GM03348 (cell line): ENCODE measurements at regions not wholly inside any gene's neighbourhood (a gene's known extent, or its start where the extent isn't known, plus 50 kb on each side); places are given as distances from the start of the nearest gene placed in this dataset.
"Not testable (repeated sequence)": the region's sequence is repeated elsewhere in the genome, so short reads cannot be mapped to it uniquely, and the experiment has no call there.

Experiments used
- DNase-seq: peaks from one replicate; pipeline ENCODE4 v3.0.0; 2012; ENCODE audit warnings: low spot score

GRCh38 chr1:203998571-203998970 is 74.3 kb upstream of the SOX13 start:
- not testable (repeated sequence) for DNase-seq

- DNase-seq, result no peak
Measured at GRCh38 chr1:203999618-204000017, 73.3 kb upstream of the SOX13 start.

GRCh38 chr1:204001166-204001901 is 71.6 kb upstream of the SOX13 start:
- DNase-seq, result no peak

GRCh38 chr1:204002614-204003013 is 70.3 kb upstream of the SOX13 start:
- DNase-seq, result no peak

- no peak for DNase-seq
Measured at GRCh38 chr1:204003536-204003935, 69.4 kb upstream of the SOX13 start.

GRCh38 chr1:204011426-204011825 is 61.5 kb upstream of the SOX13 start:
- no peak for DNase-seq

GRCh38 chr1:204013052-204013451 is 59.9 kb upstream of the SOX13 start:
- no peak for DNase-seq

- no peak for DNase-seq
Measured at GRCh38 chr1:204014336-204014735, 58.6 kb upstream of the SOX13 start.

- DNase-seq, result not testable (repeated sequence)
Measured at GRCh38 chr1:204014961-204015360, 58.0 kb upstream of the SOX13 start.

GRCh38 chr1:204017032-204017431 is 55.9 kb upstream of the SOX13 start:
- DNase-seq, result no peak

GRCh38 chr1:204018460-204018859 is 54.5 kb upstream of the SOX13 start:
- DNase-seq, result no peak
